ENCODE measurements at regions not wholly inside any gene's neighbourhood (a gene's known extent, or its start where the extent isn't known, plus 50 kb on each side); places are given as distances from the start of the nearest gene placed in this dataset.
A peak's percentile ranks its signal among the peaks of the same experiment; 100 is the strongest.

DNA sequence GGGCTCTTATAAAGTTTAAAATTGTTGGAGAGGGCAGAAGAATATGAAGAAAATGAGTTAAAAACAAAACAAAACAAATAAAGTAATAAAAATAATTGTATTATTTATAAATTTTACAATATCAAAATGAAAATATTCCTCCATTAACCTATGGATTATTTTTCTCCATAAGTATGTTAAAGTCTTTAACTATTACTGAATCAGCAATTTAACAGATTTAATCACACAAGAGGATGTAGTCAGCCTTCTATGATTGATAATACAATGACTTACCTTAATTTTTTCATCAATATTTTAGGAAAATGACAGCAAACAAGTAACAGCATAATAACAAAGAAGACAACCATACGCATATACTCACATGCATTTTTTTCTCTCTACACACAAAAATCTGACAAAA is 1195.3 kb upstream of the NUDT12 start:
- no peak for DNase-seq

DNA sequence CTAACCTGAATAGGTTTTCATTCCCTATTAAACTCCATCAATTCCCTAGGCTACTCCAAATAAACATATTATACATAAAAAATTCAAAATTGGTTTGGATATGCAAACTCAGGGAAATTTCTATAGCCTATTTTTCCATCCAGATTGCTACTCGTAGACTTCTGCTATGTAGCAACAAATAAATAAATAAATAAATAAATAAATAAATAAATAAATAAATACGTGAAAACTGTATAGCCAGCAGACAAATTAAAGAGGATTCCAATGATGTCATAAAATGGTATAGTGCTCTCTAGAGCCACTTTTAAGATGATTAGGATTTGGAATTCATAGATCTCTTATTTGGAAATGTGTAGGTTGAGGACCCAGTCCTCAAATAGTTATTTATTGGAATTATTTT is 1193.2 kb upstream of the NUDT12 start:
- no peak for DNase-seq

DNA sequence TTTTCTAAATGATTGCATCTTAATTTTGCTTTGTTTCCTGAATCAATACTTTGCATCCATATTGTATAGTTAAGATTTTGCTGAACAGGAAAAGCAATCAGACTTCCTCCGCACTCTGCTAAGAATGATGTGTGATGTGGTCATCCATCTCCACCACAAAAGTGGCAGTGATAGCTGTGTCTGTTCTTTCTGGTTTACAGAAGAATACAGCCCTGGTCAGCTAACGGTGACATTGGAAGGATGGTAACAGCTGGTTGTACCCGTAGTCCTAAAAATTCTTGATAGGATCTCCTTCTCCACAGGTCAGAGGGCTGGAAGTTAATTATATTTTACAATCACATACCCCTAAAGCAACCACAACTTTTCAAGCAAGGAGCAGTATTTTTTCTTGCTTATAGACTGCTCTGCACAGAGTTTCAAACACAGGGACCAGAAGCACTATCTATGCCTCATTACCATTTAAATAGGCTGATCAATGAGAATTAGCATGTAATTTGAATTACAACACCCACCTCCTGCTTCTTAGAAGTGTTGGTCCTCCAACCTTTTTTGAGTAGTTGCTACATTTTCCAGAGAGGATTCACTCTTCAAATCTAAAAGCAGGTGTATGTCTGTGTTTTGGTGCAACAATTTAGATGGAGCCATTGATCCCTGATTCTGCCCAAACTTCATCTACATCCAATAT is 1191.9 kb upstream of the NUDT12 start:
- DNase-seq, result no peak

DNA sequence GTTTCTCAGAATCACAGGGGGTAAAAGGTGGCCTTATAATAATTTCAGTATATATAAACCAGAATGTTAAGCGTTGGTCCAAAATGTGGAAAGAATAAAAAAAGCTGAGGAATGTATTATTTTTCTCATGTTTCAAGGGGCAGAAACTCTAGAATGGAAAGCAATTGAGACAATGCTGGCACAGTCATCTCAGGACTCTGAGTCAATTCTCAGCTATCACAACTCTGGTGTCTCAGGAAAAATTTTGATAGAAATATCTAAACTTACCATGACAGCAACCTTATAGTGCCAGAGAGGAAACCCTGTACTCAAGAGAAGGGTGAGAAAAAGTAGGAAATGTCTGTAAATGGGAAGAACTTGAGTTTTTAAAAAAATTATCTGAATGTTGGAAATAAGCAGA is 1189.4 kb upstream of the NUDT12 start:
- no peak for DNase-seq

DNA sequence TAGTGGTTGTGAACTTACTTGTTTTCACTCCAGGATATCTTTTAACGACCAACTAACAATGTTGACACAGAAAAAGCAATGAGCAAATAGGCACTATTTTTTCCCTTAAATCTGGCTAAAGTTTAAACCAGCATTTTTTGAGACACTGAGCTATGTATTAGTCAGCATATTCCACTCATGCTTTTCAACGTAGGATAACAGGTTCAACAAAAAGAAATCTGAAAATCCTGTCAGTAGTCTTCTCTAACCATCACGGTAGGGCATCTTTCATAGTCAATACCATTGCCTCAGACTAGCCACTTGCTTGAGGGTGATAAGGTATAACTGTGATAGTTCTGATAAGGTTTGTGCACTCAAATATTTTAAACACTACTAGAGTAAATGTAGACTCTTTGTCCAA is 1177.3 kb upstream of the NUDT12 start:
- DNase-seq, result no peak

DNA sequence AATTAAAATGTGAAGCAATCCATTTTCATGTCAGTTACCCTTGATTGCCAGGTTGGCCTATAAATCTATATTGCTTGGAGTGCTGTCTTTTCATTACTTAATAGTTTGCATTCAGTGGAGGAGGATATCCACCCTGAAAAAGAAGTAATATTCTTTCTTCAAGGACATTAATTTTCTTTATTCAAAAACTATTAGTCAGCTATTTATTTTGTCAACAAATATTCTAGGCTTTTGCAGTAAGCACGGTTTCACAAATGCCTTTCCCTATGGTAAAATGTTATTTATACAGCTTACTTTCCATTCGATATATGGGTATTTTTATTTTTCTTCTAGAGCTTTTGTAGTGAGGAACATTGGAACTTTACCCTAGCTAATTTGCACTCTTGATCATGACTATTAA is 1176.9 kb upstream of the NUDT12 start:
- DNase-seq, result no peak

DNA sequence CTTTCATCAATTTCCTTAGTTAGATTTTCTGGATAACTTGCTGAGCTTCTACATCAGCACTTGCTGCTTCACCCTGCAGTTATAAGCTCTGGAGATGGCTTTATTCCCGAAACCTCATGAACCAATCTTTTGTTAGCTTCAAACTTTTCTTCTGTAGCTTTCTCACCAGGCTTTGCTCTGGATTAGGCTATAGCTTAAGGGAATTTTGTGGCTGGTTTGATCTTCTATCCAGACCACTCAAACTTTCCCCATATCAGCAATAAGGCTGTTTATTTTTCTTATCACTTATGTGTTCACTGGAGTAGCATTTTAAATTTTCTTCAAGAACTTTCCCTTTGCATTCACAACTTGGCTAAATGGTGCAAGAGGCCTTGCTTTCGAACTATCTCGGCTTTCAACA is 1173.5 kb upstream of the NUDT12 start:
- no peak for DNase-seq

DNA sequence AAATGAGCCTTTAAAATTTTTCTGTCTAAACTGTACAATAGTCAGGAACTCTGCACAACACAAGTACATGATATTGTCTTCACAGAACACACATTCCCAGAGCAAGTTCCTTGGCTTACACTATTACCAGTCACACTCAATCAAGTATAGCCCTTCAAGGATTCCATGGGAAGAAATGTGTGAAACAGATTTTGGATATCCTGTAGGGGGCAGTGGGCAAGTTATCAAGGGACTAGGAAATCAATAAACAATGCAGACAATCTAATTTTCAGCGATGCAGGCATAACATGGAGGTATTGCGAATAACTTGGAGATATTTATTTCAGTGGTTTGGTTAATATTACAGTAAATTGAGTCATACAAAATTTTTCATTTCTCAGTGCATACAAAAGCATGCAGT is 1171.5 kb upstream of the NUDT12 start:
- DNase-seq, result peak; percentile 1

DNA sequence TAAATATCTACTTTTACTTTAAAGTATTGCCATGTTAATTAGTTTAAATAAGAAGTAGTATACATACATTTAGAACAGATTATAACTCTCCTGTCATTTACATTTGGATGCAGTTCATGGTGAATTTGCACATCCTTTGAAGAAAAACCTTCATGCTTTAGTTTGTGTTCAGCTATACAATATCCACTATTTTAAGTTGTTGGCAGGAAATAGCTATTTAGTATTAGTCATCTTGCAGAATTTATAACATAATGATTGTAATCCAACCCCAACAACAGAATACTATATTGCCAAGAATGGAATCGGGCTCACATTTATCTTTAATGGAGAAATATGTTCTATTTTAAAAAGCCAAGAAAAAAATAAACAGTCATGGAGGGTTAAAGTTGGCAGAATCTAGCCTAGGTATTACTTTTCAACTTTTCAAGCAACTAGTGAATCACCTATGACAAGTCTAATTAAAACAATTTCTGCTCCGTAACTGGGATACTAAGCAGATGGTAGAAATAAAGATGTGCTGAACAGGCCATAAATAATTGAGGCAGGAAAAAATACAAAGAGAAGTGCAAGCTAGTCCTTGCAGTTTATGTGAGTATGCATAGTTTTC is 1170.6 kb upstream of the NUDT12 start:
- no peak for DNase-seq

DNA sequence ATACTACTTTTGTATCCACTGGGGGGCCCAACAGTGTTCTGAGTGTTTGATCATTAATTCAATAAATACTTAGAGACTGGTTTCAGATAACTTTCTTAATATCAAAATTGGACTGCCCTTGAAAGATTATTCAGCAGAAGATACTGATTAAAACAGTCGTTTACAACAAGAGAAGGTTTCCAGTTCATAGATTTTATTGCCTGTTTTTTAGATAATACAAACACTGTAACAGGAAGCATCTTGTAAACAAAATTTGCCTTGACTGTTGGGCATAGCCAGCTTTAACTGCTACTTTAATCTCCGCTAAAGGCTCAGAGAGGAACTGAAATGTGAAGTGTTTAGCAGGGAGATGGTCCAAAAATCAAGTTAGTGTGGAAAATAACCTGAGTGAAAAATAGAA is 1168.7 kb upstream of the NUDT12 start:
- no peak for DNase-seq

DNA sequence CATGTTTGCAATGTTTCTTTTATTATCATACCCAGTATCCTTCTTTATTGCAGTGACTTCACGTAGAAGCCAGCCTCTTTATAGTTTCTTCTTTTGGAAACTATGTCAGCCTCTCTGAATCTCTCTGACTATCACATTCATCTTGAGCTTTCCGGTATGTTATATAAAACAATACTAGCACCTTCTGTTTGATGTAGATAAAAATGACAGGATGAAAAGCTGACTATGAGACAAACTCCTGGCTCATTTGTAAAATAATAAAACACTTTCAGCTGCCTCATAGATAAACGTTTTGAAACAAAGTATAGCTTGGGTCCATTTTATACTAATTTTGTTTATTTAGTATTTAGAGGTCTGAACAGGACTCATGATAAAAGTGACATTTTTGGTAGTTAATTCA is 1145.4 kb upstream of the NUDT12 start:
- DNase-seq, result no peak

DNA sequence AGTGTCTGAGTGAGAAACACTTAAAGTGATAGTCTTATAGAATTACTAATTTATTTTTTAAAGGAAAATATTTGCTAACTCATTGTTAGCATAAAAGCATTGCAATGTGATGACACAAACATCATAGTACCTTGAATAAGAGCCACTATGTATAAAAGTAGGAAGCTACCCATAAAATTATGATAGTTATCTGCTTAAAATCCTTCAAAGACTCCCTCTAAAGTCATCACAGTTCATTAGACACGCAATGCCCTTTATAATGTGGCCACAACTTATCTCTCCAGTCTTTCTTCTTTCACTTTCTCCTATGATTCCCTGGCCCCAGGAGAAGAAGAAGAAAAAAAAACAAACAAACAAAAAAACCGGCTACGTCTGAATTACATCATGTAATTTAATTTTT is 1144.0 kb upstream of the NUDT12 start:
- no peak for DNase-seq

DNA sequence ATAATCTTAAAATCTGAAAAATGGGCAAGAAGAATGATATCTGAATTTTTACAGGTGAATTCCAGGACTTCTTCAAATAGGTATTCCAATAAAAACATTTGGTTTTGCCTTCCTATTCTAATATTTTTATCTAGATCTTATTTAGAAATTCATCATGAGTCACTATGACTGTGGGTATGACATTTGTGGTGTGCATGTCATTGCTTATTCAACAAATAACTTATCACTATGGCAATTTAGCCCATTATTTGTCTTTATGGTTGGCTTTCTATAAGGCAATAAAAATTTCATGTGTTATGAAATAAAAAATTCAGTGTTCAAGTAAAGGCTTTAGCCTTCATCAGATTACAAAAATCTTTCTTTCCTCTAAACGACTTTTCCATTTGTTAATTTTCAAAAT is 1139.6 kb upstream of the NUDT12 start:
- DNase-seq, result no peak

DNA sequence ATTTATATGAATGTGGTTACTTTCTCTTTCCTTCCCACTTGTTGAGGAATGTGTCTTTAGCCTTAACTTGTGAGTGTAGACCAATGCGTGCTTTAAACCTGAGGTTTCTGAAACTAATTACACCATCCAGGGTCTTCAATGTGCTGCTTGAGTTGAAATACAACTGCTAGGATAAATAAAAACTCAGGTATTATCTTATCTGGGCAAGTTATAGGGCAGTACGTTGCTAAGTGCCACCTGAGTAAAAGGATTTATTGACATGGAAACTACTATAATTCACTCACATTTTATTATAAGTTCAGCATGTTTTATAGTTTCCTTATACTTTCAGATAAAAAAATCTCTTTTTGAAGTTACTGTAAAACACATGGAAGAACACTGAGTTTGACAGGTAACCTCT is 1136.8 kb upstream of the NUDT12 start:
- DNase-seq, result no peak

DNA sequence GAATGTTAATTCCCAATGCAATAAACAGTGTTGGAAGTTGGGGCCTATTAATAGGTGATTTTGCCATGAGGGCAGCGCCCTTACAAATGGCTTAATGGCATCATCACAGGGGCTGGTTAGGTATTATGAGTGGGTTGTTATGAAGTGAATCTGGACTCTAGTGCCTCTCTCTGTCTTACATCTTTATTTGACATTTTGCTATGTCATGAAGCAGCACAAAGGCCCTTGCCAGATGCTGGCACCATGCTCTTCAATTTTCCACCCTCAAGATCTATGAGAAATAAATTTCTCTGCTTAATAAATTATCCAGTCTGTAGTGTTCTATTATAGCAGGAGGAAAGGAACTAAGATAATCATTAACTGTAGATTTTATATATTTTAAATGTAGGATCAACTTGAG is 1098.7 kb upstream of the NUDT12 start:
- no peak for DNase-seq

DNA sequence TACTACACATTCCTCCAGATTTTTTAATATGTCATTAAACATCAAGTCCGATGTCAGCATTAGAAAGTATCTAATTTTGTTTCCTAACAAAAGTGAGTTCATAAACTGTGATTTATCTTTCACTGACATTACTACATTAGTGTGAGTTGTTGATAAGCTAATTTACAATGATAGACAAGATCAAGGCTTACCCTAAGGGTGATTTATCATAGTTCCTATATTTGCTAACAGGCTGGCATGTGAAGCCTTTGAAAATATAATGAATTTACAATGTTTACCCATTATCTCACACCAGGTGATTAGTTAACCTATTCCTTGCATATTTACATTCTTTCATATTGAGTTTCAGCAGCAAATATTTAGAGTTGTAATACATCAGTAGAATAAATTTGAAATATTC is 1096.9 kb upstream of the NUDT12 start:
- DNase-seq, result no peak

DNA sequence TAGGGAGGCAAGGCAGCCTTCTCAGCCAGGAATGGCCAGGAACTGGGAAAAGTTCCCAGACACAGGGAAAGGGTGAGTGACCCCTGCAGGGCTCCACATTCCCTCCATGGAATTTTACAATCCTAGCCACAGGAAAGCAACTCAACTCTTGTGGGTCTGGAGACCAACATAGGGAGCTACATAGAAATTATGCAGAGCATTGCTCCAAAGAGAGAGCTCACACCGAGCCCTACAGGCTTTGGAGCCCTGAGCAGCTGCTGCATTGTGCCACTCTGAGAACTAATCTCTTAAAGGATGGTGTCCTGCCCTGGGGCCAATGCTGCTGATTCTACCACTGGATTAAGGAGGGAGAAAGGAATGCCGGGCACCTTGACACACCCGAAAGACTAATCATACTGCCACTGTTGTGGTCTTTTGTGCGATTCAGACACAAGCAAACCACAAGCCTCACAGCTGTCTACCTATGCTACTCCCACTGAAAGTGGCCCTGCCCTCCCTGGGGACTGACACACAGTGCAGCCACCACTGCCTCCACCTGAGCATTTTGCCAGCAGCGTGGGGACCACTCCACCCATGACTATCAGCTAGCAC is 1089.8 kb upstream of the NUDT12 start:
- DNase-seq, result no peak

DNA sequence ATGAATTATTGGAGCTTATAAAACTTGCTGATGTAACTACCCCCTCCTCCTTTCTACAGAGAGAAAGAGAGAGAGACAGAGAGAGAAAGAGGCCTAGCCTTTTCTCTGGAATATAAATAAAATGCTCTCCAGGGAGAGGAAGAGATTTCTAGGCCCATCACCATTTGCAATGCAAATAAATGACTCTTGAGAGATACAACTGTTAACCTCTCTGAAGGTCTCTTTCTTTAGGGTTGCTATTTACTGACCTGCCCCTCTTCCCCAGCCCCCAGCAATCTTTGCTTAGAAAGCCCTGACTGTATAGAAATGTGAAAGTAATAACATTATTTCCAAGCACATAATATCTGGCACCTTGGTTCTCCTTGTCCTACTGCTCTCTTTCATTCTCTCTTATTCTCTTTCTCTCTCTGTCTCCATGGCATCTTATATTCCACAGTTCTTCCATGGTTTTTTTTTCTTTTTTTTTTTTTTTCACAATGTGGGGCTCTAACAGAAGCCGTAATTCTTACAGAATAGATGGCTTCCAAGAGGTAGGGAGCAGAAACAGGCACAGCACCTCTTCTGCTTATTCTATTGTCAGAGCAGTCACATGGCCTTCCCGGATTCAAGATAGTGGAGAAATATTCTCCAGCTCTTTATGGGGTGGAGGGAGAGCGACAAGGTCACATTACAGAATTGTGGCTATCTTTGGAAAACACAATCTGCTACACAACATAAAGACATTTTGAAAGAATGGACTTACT is 1087.9 kb upstream of the NUDT12 start:
- no peak for DNase-seq

DNA sequence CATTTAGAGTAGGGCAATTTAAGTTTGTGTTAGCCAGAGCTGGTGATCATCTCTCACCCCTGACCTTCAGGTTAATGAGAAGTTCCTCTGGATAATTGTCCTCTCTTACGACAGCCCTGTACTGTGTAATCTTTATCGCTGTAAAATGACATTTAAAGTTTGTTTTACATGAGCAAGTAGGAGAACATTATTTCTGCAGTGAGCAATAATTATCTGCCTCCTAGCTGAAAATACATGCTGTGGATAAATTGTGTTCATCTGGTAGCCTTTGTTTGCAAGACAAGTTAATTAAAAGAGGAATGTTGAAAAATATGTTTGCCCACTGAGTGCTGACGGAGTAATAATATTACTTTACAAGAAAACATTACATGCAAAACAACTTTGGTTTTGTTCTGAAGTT is 1083.8 kb upstream of the NUDT12 start:
- DNase-seq, result no peak

DNA sequence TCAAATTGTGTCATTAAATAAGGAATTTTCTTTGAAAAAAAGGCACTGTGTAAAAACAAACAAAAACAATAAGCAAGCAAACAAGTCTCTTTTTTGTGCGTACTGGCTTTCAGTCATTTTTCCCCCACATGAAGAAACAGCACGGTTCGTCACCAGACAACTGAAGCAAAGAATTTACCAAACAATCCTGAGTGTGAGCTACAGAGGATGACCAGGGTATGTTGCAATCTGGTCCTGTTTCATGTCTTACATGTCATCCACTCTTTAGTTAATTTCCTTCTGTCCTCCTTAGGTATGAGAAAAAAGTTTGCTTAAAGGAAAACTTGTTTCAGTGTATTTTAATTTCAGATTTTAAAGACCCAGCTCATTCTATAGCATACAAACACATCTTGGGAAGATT is 1080.7 kb upstream of the NUDT12 start:
- DNase-seq, result no peak

DNA sequence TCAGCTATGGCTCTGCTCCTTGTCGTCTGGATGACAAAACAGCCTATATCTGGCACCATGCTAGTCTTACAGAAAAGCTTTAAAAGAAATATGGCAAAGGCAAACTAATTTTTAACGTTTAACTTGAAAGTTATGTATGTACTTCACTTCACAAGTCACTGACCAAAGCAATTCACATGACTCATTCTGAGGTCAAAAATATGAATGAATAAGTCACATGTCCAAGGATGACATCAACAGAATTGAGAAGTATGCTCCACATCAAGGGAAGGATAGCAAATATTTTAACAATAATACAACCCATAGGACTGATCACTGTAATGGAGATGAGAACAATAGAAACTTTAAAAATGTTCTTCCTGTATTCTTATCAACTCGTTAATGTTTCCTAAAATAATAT is 1072.6 kb upstream of the NUDT12 start:
- DNase-seq, result no peak

DNA sequence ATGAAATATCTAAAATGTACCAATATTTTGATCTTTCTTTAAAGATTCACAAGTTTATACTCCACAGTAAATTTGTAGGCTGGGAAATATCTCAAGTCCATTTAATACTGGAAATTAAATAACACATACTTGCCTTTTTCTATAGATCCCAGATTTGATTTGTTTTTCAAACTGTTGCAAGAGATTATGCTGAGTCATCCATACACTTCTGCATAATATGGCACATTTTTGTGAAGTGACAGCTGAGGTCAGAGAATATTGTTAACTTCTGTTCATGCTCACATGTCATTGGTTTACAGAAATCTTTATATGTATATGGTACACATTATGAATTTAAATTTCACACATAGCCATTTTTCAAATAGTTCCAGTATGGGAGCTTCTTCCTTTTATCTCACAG is 1066.3 kb upstream of the NUDT12 start:
- DNase-seq, result no peak

DNA sequence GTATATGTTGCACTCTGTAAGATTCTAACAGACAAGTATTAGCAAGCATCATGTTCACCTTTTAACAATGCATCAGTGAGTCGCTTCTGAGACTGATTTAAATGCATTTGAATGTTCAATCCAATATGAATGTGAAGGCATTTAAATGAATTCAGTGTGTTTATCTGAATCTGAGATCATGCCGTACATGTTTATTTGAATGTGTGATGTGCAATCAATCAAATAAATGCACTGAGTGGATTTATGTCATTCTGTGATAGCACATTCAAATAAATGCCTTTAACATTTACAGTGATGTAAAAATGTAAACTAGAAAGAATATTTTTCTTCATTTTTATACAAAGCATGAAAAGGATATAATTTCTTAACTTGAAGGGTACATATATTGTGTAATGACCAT is 1063.5 kb upstream of the NUDT12 start:
- DNase-seq, result no peak

DNA sequence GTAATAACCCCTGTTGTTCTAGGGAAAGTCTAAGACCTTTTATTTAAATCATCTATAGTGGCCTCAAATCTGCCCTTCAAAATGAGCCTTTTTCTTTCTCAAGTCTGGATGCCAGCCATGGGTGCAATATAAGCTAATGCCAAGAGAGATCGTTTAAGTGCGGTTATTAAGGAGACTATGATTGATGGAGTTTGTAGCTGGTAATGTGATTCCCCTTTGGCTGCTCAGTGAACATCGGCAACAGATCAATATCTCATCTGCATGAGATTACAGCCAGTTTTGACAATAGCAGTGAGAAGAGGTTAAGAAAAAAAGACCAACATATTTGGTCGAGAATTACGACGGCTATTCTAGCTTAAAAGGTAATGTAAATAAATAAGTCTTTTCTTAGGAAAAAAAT is 1049.4 kb upstream of the NUDT12 start:
- DNase-seq, result peak; percentile 27
